K562 (cell line): ENCODE measurements at regions not wholly inside any gene's neighbourhood (a gene's known extent, or its start where the extent isn't known, plus 50 kb on each side); places are given as distances from the start of the nearest gene placed in this dataset.

Experiments
- ATAC-seq: fragments of 200-7000 bp; cut with Tn5 transposase; 3 replicates; pipeline ENCODE4 v1.9.1; 2020; ENCODE audit warnings: moderate library complexity
- BruUV-seq: library from RNA; stranded (reverse); fragments of 400-500 nt; replicated peaks from 2 replicates; lab custom pipeline; 2021; lab: Mats Ljungman, UMichigan
- CTCF ChIA-PET: fragments of 300-600 bp; formaldehyde crosslinking; extraction: SDS; loops from one replicate; lab custom pipeline; 2021; ENCODE audit warnings: low intra/inter-chr PET ratio; lab: Yijun Ruan, JAX
- POLR2A ChIA-PET: fragments of 300-600, 350-650 bp; sonication (Branson Sonifier 250); formaldehyde crosslinking; extraction: SDS; loops from one replicate; lab custom pipeline; 2021; ENCODE audit warnings: antibody characterized with exemption, inconsistent platforms; lab: Yijun Ruan, JAX
- DNase-seq, 4 experiments: peaks; one replicate each; pipeline versions ENCODE4 v3.0.0 to v3.0.0-alpha.2; 2011 to 2018; ENCODE audit warnings: low spot score in 3 of 4, mixed read lengths in 3 of 4; ENCODE audit errors: extremely low read depth in 1 of 4
- FAIRE-seq: peaks from 2 replicates; lab custom pipeline; 2011; peaks lifted over from hg19 to GRCh38; lab: Jason Lieb, UNC
- H2AFZ ChIP-seq: 2 replicates; pipeline ENCODE4 v1.6.0; 2011; ENCODE audit warnings: low read depth, low read length, control low read depth, inconsistent platforms
- H3K27ac ChIP-seq: fragments of 200-600 bp; 3 replicates; pipeline ENCODE4 v1.8.0; 2011; ENCODE audit warnings: low read depth, mild to moderate bottlenecking, control low read depth, inconsistent platforms, low read length, moderate library complexity, mixed read lengths; ENCODE audit errors: extremely low read depth
- H3K27me3 ChIP-seq, 2 experiments: fragments of 300-600 bp in 1 of 2; 2 replicates in 1 of 2; 3 replicates in 1 of 2; pipeline versions ENCODE4 v1.6.0 to v1.8.0; 2011; ENCODE audit warnings: inconsistent platforms in 2 of 2, low read length in 2 of 2, mild to moderate bottlenecking in 1 of 2, mixed read lengths in 1 of 2, moderate library complexity in 1 of 2; ENCODE audit not compliant: control insufficient read depth in 2 of 2, insufficient read depth in 2 of 2
- H3K36me3 ChIP-seq: fragments of 300-600 bp; 3 replicates; pipeline ENCODE4 v1.8.0; 2011; ENCODE audit warnings: mild to moderate bottlenecking, low read length, inconsistent platforms; ENCODE audit not compliant: control insufficient read depth, insufficient read depth
- H3K4me1 ChIP-seq, 2 experiments: fragments of 200-600 bp in 1 of 2; replicated peaks in 1 of 2; 2 replicates in 1 of 2; 3 replicates in 1 of 2; pipeline versions ENCODE4 v1.5.1 to v1.8.0; 2011; ENCODE audit warnings: inconsistent platforms in 2 of 2, low read length in 2 of 2, mild to moderate bottlenecking in 1 of 2, mixed read lengths in 1 of 2, moderate library complexity in 1 of 2; ENCODE audit not compliant: control insufficient read depth in 2 of 2, insufficient read depth in 2 of 2
- H3K4me2 ChIP-seq: 2 replicates; pipeline ENCODE4 v1.6.1; 2011; ENCODE audit warnings: low read length, control low read depth, inconsistent platforms, mixed read lengths; ENCODE audit not compliant: insufficient read depth
- H3K4me3 ChIP-seq: fragments of 200-600 bp; sonication (generic), shearing (Covaris generic); 2 replicates; pipeline ENCODE4 v1.5.1; 2016; ENCODE audit warnings: control low read depth, inconsistent platforms
- H3K79me2 ChIP-seq: fragments of 200-600 bp; 3 replicates; pipeline ENCODE4 v1.8.0; 2011; ENCODE audit warnings: low read length, inconsistent platforms; ENCODE audit not compliant: control insufficient read depth, insufficient read depth
- H3K9ac ChIP-seq, 2 experiments: 2 replicates each; pipeline versions ENCODE4 v1.6.0 to v1.6.1; 2011; ENCODE audit warnings: low read depth in 2 of 2, low read length in 2 of 2, control low read depth in 1 of 2, inconsistent platforms in 1 of 2, mild to moderate bottlenecking in 1 of 2, mixed read lengths in 1 of 2; ENCODE audit not compliant: insufficient read depth in 1 of 2
- H3K9me1 ChIP-seq: one replicate; pipeline ENCODE4 v1.6.0; 2011; ENCODE audit warnings: inconsistent platforms, mild to moderate bottlenecking, low read length, moderate library complexity; ENCODE audit not compliant: control insufficient read depth, insufficient read depth
- H3K9me3 ChIP-seq: replicated peaks from 2 replicates; pipeline ENCODE4 v1.5.1; 2011; ENCODE audit warnings: low read depth, low read length, inconsistent platforms; ENCODE audit not compliant: control insufficient read depth, insufficient read depth
- H4K20me1 ChIP-seq: replicated peaks from 2 replicates; pipeline ENCODE4 v1.6.1; 2011; ENCODE audit warnings: low read length, inconsistent platforms, mixed read lengths; ENCODE audit not compliant: control insufficient read depth, insufficient read depth
- E2F4 ChIP-seq: sonication (generic); formaldehyde crosslinking; IDR thresholded peaks from 2 replicates; pipeline ENCODE4 v1.8.0; 2022; ENCODE audit warnings: mild to moderate bottlenecking, low read depth, missing genetic modification reagents
- EP300 ChIP-seq: IDR thresholded peaks from 2 replicates; pipeline ENCODE4 v1.6.1; 2012; ENCODE audit warnings: low read length, improper control_type of control experiment
- HDGF ChIP-seq: fragments of 450-650 bp; IDR thresholded peaks from 2 replicates; pipeline ENCODE4 v1.6.1; 2016
- LARP7 ChIP-seq: fragments of 450-650 bp; IDR thresholded peaks from 2 replicates; pipeline ENCODE4 v1.6.1; 2016
- NR0B1 ChIP-seq: fragments of 450-650 bp; IDR thresholded peaks from one replicate; pipeline ENCODE4 v1.6.1; 2018; ENCODE audit warnings: mild to moderate bottlenecking, moderate library complexity; ENCODE audit not compliant: partially characterized antibody
- NR2C1 ChIP-seq, 2 experiments: fragments of 450-650 bp; IDR thresholded peaks; 2 replicates each; pipeline ENCODE4 v1.6.1; 2017; ENCODE audit warnings: mild to moderate bottlenecking in 2 of 2, antibody characterized with exemption in 1 of 2, inconsistent platforms in 1 of 2, missing compliant biosample characterization in 1 of 2, missing genetic modification characterization in 1 of 2
- PRDM10 ChIP-seq: fragments of 450-650 bp; IDR thresholded peaks from 2 replicates; pipeline ENCODE4 v1.6.1; 2018; ENCODE audit not compliant: partially characterized antibody
- PTBP1 ChIP-seq: fragments of 200-400 bp; formaldehyde crosslinking; IDR thresholded peaks from 2 replicates; pipeline ENCODE4 v1.6.1; 2017; ENCODE audit warnings: low read depth, low read length
- RAD51 ChIP-seq: fragments of 450-650 bp; IDR thresholded peaks from 2 replicates; pipeline ENCODE4 v1.7.1; 2016; ENCODE audit warnings: low read depth, mild to moderate bottlenecking, borderline replicate concordance
- RBM15 ChIP-seq: fragments of 200-400 bp; formaldehyde crosslinking; IDR thresholded peaks from 2 replicates; pipeline ENCODE4 v1.6.1; 2018; ENCODE audit warnings: mild to moderate bottlenecking, low read length, moderate library complexity; ENCODE audit not compliant: insufficient read depth
- RBM39 ChIP-seq: fragments of 200-400 bp; formaldehyde crosslinking; optimal IDR thresholded peaks from 2 replicates; pipeline ENCODE3; 2018; ENCODE audit warnings: low read depth, low read length
- USF2 ChIP-seq: sonication (generic); formaldehyde crosslinking; IDR thresholded peaks from 2 replicates; pipeline ENCODE4 v1.5.0; 2020; ENCODE audit warnings: missing genetic modification reagents
- ZFP36 ChIP-seq: fragments of 150-350 bp; IDR thresholded peaks from 2 replicates; pipeline ENCODE4 v1.6.1; 2018; ENCODE audit warnings: low read length, low read depth; ENCODE audit not compliant: partially characterized antibody
- ZNF274 ChIP-seq: IDR thresholded peaks from 2 replicates; pipeline ENCODE4 v1.6.1; 2011; ENCODE audit warnings: low read depth, mild to moderate bottlenecking, low read length, moderate library complexity, borderline replicate concordance
- ZNF561 ChIP-seq: fragments of 450-650 bp; formaldehyde crosslinking; conservative IDR thresholded peaks from 2 replicates; pipeline ENCODE4 v1.4.0; 2020; ENCODE audit warnings: mild to moderate bottlenecking, moderate library complexity
- ZNF830 ChIP-seq: fragments of 250-450 bp; sonication (Bioruptor Pico); IDR thresholded peaks from 2 replicates; pipeline ENCODE4 v1.5.0; 2021; ENCODE audit warnings: mild to moderate bottlenecking
- WGBS: fragments of 100-300 bp; shearing (Covaris generic); methylation state at CpG from one replicate; pipeline ENCODE4 v1.1.6; 2016; ENCODE audit warnings: low coverage, mixed read lengths; ENCODE audit not compliant: insufficient coverage; ENCODE audit errors: missing lambda C conversion rate; 5-methylcytosine and 5-hydroxymethylcytosine counted together
- in situ Hi-C: fragments of 300-500 bp; cut with MboI; formaldehyde crosslinking; loops from 4 replicates; pipeline ENCODE4 v1.15.0; 2018; ENCODE audit warnings: inconsistent platforms, mixed read lengths
- intact Hi-C: fragments of 100-400 bp; cut with micrococcal nuclease; formaldehyde crosslinking; loops from 2 replicates; pipeline ENCODE4 v1.14.2; 2022

GRCh38 chr22:48175721-48176120, 1413.3 kb downstream of the TBC1D22A start:
- H3K27ac ChIP-seq, result no peak overlapping the region
- in situ Hi-C loops (no loop called here), intact Hi-C loops (no loop called here)
- ChIA-PET POLR2A (no interaction called here), CTCF (no interaction called here)
- H3K4me2 ChIP-seq, result no peak overlapping the region
- no peaks in the 10 kb centered on the region for H3K9me3 ChIP-seq
- no peaks in the 10 kb centered on the region for H3K9me1 ChIP-seq
- 4% methylated on average over 2 of the region's 2 CpGs for WGBS
- H4K20me1 ChIP-seq, result no peaks in the 10 kb centered on the region
- no peaks in the 10 kb centered on the region for H3K4me1 ChIP-seq
- no peaks in the 10 kb centered on the region for H3K79me2 ChIP-seq
- no peak overlapping the region for H2AFZ ChIP-seq
- H3K4me3 ChIP-seq, result no peak overlapping the region
- DNase-seq (peak in 3 of 4 experiments; percentile 15 to 46 (median 41)), FAIRE-seq (no peak), ATAC-seq (no peak)
- no peaks in the 10 kb centered on the region for H3K36me3 ChIP-seq
- H3K27me3 ChIP-seq, result no peaks in the 10 kb centered on the region
- no TSS peak for BruUV-seq
- H3K9ac ChIP-seq, result no peak overlapping the region
- peak; percentile 57 for TF ChIP-seq USF2 (CRISPR knock-in tag)
- TF ChIP-seq RBM15, result no peak
- no peak for TF ChIP-seq ZNF830 (CRISPR knock-in tag)
- TF ChIP-seq ZNF274, result no peak
- no peak for TF ChIP-seq PRDM10
- TF ChIP-seq ZNF561, result no peak
- 0 out of 2 replicates have a peak, but pooled peaks have one; percentile 39 for TF ChIP-seq RAD51
- no peak for TF ChIP-seq RBM39
- no peak for TF ChIP-seq NR0B1
- no peak for TF ChIP-seq E2F4 (CRISPR knock-in tag)
- TF ChIP-seq LARP7, result no peak
- no peak for TF ChIP-seq ZFP36
- TF ChIP-seq PTBP1, result no peak
- no peak for TF ChIP-seq EP300
- TF ChIP-seq NR2C1 (IDR thresholded peaks at IDR 0.05), result no peak
- no peak for TF ChIP-seq NR2C1 (tag; IDR thresholded peaks at IDR 0.05)
- no peak for TF ChIP-seq HDGF
